Pancreas (tissue), 10 donors: ENCODE measurements at regions not wholly inside any gene's neighbourhood (a gene's known extent, or its start where the extent isn't known, plus 50 kb on each side); places are given as distances from the start of the nearest gene placed in this dataset.

Experiments used
- ATAC-seq, 4 donors: fragments of 200-7000 bp; cut with Tn5 transposase; one replicate each; pipeline versions ENCODE4 v1.8.0 to v1.9.1; 2020; ENCODE audit warnings: mild to moderate bottlenecking in 4 of 4, moderate library complexity in 4 of 4
- DNase-seq, 6 donors: peaks; one replicate each; pipeline ENCODE4 v3.0.0-alpha.2; 2020
- FAIRE-seq: peaks from 2 replicates; lab custom pipeline; 2012; peaks lifted over from hg19 to GRCh38; lab: Jason Lieb, UNC
- H3K27ac ChIP-seq, 4 donors: fragments of 200-600 bp; sonication (generic); 1 replicate in 3 of 4; 2 replicates in 1 of 4; pipeline versions ENCODE4 v1.5.0 to v1.8.0; 2020
- H3K27me3 ChIP-seq, 4 donors: fragments of 200-600 bp; one replicate each; pipeline ENCODE4 v1.8.0; 2021
- H3K36me3 ChIP-seq, 3 donors: fragments of 200-600 bp; sonication (generic) in 1 of 3; one replicate each; pipeline versions ENCODE4 v1.5.0 to v1.8.0; 2020 to 2021
- H3K4me1 ChIP-seq, 3 donors: fragments of 200-600 bp; one replicate each; pipeline ENCODE4 v1.8.0; 2021
- H3K4me3 ChIP-seq, 4 donors: fragments of 200-600 bp; sonication (generic) in 2 of 4; one replicate each; pipeline versions ENCODE4 v1.5.0 to v1.8.0; 2020 to 2021
- H3K9me3 ChIP-seq, 4 donors: fragments of 200-600 bp; one replicate each; pipeline ENCODE4 v1.8.0; 2021
- CTCF ChIP-seq, 4 donors: fragments of 200-600 bp; sonication (generic) in 3 of 4; IDR thresholded peaks; one replicate each; pipeline versions ENCODE4 v1.5.0 to v1.8.0; 2021; ENCODE audit warnings: antibody characterized with exemption in 4 of 4
- WGBS, 2 donors: extraction: QIAGEN DNeasy Blood & Tissue Kit; methylation state at CpG; one replicate each; pipeline ENCODE4 v1.1.7; 2013; 5-methylcytosine and 5-hydroxymethylcytosine counted together
- intact Hi-C, 3 donors: fragments of 100-400 bp; cut with DNase I; formaldehyde crosslinking; loops; one replicate each; pipeline versions ENCODE4 v1.11.1 to v1.14.2; 2022
- donor health status: healthy with polysubstance abuse.
- donor health status: DM: no; HTN: no; CAD: no; lungs with moderate emphysema.
- donor health status: DM: no; HTN: no; CAD: no.
- donor health status: control.
- donor health status: control.
- donor health status: Bipolar disorder and iron deficiency.
- donor health status: DM: yes; HTN: yes; CAD: no.
- donor health status: DM: no; HTN: no; CAD: no.
- donor health status: DM: no; HTN: no; CAD: no.
- donor health status: DM: yes; HTN: yes; CAD: no.

- H3K4me3 ChIP-seq, result no peak overlapping the region
- no peaks in the 10 kb centered on the region for H3K9me3 ChIP-seq
- H3K27me3 ChIP-seq, result no peaks in the 10 kb centered on the region
- TF ChIP-seq CTCF (IDR thresholded peaks at IDR 0.05), result no peak
- ATAC-seq (no peak), FAIRE-seq (no peak), DNase-seq (no peak)
- intact Hi-C loops, result no loop called here
- 94 to 96% methylated on average over 3 of the region's 3 CpGs for WGBS, 2 donors
- H3K27ac ChIP-seq, result no peak overlapping the region
- H3K4me1 ChIP-seq, result no peaks in the 10 kb centered on the region
- H3K36me3 ChIP-seq, result no peaks in the 10 kb centered on the region
These were observed 287.7 kb downstream of the SRBD1 start for GRCh38 chr2:45323344-45323743.

GRCh38 chr2:45320956-45321355 lies 290.1 kb downstream of the SRBD1 start:
- ATAC-seq (no peak), FAIRE-seq (no peak), DNase-seq (no peak)
- TF ChIP-seq CTCF (IDR thresholded peaks at IDR 0.05), result no peak
- intact Hi-C loops, result no loop called here
- Histone ChIP-seq H3K27ac (no peak overlapping the region), H3K4me3 (no peak overlapping the region), H3K4me1 (no peaks in the 10 kb centered on the region), H3K27me3 (no peaks in the 10 kb centered on the region), H3K36me3 (no peaks in the 10 kb centered on the region), H3K9me3 (no peaks in the 10 kb centered on the region)
- WGBS, 2 donors, result 86 to 88% methylated on average over 2 of the region's 2 CpGs

- no peak for ATAC-seq
- no peak overlapping the region for H3K27ac ChIP-seq
- intact Hi-C loops, result no loop called here
- no peaks in the 10 kb centered on the region for H3K27me3 ChIP-seq
- no peak for TF ChIP-seq CTCF (IDR thresholded peaks at IDR 0.05)
- H3K4me1 ChIP-seq, result no peaks in the 10 kb centered on the region
- no peak for DNase-seq
- no peaks in the 10 kb centered on the region for H3K36me3 ChIP-seq
- FAIRE-seq, result no peak
- no peaks in the 10 kb centered on the region for H3K9me3 ChIP-seq
- no peak overlapping the region for H3K4me3 ChIP-seq
- WGBS, 2 donors, result 83 to 93% methylated on average over 7 of the region's 7 CpGs
These were observed 291.2 kb downstream of the SRBD1 start for GRCh38 chr2:45319683-45320455.

GRCh38 chr2:45318686-45319085 lies 292.4 kb downstream of the SRBD1 start:
- Histone ChIP-seq H3K9me3 (no peaks in the 10 kb centered on the region), H3K27ac (no peak overlapping the region), H3K4me1 (no peaks in the 10 kb centered on the region), H3K4me3 (no peak overlapping the region), H3K36me3 (no peaks in the 10 kb centered on the region), H3K27me3 (no peaks in the 10 kb centered on the region)
- ATAC-seq (no peak), FAIRE-seq (no peak), DNase-seq (no peak)
- intact Hi-C loops, result no loop called here
- TF ChIP-seq CTCF (IDR thresholded peaks at IDR 0.05), result no peak
- WGBS, 2 donors, result 83 to 94% methylated on average over 4 of the region's 4 CpGs

- Histone ChIP-seq H3K4me1 (peaks cover 0 to 7% (median 0%) of the 10 kb centered on the region in 3 donors), H3K27ac (no peak overlapping the region), H3K9me3 (no peaks in the 10 kb centered on the region), H3K4me3 (no peak overlapping the region), H3K27me3 (no peaks in the 10 kb centered on the region), H3K36me3 (no peaks in the 10 kb centered on the region)
- ATAC-seq (no peak), DNase-seq (no peak), FAIRE-seq (no peak)
- no peak for TF ChIP-seq CTCF (IDR thresholded peaks at IDR 0.05)
- intact Hi-C loops, result no loop called here
- WGBS, 2 donors, result 85 to 86% methylated on average over 10 of the region's 10 CpGs
These were observed 294.3 kb downstream of the SRBD1 start for GRCh38 chr2:45316576-45317338.
